ENCODE measurements at regions not wholly inside any gene's neighbourhood (a gene's known extent, or its start where the extent isn't known, plus 50 kb on each side); places are given as distances from the start of the nearest gene placed in this dataset.

GRCh38 chr11:71302911-71303310 is 50.5 kb upstream of the SHANK2 start:
- TF ChIP-seq CTCF (IDR thresholded peaks at IDR 0.05) = no peak
- TF ChIP-seq EZH2 (IDR thresholded peaks at IDR 0.05; ENCODE audit: borderline replicate concordance, insufficient read depth, low read depth, low read length, poor library complexity, severe bottlenecking) = no peak

Data from B cell (primary cell).